Urothelium cell line (cell line): ENCODE measurements at regions not wholly inside any gene's neighbourhood (a gene's known extent, or its start where the extent isn't known, plus 50 kb on each side); places are given as distances from the start of the nearest gene placed in this dataset.
A peak's percentile ranks its signal among the peaks of the same experiment; 100 is the strongest.

Source experiments
- DNase-seq: peaks from one replicate; pipeline ENCODE4 v3.0.0; 2011; ENCODE audit warnings: low spot score, mixed read lengths
- FAIRE-seq: peaks from 2 replicates; lab custom pipeline; 2011; peaks lifted over from hg19 to GRCh38; lab: Jason Lieb, UNC

DNA sequence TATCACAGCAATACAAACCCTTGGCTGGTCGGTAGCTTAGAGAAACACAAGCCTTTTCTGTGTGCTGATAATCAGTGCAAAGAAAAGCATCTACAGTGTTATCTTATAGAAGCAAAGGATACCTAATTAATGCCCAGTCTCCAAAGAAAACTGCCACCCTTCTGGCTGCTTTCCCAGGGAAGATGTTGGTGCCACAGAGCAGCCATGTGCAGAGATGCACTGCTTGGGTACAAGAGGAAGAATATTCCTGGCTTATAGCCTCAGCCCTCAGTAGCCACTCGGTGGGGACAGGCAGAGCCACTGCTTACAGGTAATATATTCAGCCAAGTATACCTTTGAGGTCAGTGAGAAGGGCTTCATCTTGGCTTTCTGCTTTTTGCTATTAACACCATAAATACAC, 185.3 kb downstream of the PCSK1 start:
- no peak for FAIRE-seq
- DNase-seq = no peak

DNA sequence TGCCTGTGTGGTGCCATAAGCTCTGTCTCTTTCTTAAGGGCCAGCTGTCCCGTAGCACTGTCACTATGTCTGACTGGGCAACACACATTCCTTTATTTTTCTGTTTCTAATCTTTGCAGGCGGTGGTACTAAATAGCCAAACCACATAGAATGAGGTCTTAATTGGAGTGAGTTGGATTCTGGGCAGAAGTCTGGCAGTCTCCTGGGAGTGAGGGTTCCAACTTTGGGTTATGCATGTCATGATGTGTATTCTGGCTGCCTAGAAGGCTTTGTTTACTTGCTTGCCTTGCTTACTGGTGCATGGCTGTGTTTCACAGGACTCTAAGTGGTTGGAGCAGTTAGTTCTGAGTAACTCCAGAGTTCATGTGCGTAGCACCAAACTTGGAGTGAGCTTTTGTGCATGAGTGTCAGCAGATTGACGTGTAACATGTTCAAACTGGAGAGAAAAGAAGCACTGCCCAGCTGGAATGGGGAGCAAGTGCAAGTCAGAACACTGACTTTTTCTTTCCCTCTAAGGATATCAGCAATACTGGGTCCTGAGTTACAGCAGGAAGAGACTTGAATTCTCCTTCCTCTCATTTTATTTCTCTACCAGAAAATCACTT, 185.8 kb downstream of the PCSK1 start:
- no peak for DNase-seq
- FAIRE-seq = no peak

DNA sequence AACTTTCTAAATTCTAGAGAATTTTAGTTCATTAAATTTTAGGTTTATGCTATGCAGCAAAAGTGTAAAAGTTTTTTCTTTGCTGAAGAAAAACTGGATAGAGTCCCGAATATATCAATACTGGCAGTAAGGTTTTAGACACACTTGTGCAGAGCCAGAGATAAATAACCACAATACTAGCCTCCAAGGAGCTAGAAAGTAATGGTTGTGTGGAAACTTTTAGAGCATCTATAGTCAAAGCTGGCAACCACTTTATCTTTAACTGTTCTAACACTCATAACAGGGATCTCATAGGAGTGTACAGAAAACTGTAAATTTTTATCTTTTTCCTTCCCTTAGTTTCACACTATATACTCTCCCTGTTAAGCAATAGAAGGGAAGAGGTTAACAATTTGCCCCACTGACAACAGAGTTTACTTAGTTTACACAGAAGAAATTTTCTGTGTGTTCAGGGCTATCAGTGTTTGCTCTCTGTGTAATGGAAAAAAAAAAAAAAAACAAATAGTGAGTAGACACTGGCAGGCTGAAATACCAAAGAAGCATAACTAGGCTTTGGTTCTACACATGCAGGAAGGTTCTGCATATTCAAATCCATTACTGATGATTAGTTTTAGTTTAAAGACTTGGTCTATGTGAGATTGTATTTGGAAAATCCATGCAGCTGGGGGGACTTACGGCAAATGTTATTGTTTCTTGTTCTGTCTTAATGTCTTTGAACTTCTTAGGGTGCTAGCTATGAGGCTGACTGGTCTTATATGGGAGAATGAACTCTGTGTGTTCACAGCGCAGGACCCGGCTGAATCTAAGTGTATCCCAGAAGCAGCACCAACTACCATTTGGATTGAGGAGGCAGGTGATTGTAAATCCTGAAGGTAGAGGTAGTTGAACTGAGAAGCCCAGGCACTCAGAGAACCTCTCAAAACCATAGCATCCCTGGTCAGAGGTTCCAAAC, 187.6 kb downstream of the PCSK1 start:
- DNase-seq (no peak), FAIRE-seq (no peak)

DNA sequence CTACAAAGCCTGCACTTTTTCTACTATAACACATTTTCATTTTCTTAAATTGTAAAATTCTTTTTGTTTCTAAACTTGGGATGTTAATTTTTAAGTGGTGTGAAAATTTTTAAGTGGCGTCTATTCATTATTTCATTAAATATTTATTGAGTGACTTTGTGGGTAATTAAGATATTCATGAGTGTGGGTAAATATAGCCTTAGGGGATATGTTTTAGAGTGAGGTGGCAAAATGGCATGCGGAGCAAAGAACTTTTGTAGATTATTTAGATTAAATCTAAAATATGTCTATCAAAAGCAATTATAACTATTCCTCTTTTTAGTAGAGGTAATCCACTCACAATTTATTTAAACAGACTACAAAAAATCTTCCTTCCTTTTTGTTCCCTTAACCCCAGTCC, 188.4 kb downstream of the PCSK1 start:
- no peak for DNase-seq

DNA sequence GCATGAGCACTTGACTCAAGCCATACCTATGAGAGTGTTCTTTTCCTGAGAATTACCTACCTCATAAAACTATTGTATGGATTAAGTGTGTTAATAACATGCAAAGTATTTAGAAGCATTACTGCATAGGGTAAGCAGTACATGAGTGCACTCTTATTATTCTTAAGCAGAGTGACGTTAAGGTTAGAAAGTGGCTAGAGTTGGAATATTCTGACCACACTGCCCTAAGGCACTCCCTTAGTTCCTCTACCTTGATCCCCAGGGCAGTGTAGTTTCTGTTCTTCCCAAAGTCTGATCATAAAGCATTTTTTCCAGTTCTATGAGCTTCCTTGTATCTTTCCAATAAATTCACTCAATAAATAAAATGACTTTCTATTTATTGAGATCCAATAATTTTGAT, 189.2 kb downstream of the PCSK1 start:
- FAIRE-seq (no peak), DNase-seq (no peak)

More for the DNA sequence above, 188.4 kb downstream of the PCSK1 start:
- FAIRE-seq = no peak

DNA sequence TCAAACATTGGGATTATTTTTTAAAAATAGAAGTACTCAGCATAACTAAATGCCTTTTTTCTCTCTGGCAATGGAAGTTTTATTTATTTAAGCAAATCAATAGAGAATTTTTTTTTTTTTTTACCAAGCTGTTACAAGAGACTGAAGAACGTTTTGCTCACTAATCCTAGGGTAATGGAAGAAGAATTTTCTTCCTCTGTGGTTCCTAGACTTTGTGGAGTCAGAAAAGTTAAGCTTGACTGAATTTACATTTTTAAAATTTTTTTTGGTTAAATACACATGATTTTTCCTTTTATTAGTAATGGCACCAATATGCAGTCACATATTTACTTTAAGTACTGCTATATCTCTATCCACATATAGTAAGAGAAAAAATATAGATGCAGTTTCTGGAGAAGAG, 189.8 kb downstream of the PCSK1 start:
- no peak for FAIRE-seq

DNA sequence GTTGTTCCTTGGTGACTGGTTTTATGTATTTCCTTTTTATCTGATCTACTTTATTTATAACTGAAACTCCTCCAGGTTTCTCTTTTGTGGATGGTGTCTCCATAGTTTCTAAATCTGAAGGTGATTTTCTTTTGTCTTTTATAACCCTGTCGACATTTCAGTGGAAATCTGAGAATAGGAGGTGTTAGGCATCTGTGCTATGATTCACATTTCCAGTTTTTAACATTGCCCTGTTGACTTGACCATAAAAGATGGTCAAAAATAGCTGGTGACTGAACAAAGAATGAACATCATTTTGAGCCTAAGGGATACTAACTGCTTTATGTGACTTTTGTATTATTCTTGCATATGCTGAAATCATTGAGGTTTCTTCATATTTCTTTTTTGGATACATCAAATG, 190.5 kb downstream of the PCSK1 start:
- DNase-seq (no peak), FAIRE-seq (no peak)

More for the DNA sequence above, 189.8 kb downstream of the PCSK1 start:
- no peak for DNase-seq

DNA sequence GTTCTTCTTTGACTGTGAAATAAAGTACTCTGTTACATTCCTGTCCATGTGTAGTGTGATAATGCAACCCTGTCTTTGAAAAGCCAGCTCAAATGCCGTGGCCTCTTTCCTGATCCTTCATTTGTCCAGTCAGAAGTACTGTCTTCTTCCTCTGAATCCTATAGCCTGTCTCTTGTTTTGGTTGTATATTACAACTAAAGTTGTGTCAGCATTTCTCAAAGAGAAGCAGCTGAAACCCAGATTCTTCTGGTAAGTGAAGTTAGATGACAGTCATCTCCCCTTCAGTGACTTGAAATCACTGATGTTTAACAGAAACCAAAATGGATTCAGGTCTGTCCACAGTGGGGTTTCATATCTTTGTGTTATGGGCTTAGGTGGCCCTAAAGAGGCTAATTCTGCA, 196.2 kb downstream of the PCSK1 start:
- no peak for FAIRE-seq
- DNase-seq = no peak

DNA sequence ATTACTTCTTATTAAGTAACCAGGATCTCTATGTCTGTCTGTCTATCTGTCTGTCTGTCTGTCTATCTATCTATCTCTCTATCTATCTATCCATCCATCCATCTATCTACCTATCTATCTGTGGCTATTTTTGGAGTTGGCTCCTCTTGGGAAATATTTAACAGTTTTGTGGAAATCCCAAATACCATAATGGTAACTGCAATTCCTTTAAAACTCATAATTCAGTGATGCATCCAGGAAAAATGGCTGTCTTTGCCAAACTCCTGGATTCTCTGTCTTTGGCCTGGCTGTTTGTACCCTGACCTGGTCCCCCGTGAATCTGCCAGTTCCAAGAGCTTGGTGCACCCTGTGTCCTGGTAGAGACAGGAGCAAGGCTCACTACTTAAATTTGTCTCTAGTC, 197.0 kb downstream of the PCSK1 start:
- DNase-seq = no peak
- FAIRE-seq = no peak

DNA sequence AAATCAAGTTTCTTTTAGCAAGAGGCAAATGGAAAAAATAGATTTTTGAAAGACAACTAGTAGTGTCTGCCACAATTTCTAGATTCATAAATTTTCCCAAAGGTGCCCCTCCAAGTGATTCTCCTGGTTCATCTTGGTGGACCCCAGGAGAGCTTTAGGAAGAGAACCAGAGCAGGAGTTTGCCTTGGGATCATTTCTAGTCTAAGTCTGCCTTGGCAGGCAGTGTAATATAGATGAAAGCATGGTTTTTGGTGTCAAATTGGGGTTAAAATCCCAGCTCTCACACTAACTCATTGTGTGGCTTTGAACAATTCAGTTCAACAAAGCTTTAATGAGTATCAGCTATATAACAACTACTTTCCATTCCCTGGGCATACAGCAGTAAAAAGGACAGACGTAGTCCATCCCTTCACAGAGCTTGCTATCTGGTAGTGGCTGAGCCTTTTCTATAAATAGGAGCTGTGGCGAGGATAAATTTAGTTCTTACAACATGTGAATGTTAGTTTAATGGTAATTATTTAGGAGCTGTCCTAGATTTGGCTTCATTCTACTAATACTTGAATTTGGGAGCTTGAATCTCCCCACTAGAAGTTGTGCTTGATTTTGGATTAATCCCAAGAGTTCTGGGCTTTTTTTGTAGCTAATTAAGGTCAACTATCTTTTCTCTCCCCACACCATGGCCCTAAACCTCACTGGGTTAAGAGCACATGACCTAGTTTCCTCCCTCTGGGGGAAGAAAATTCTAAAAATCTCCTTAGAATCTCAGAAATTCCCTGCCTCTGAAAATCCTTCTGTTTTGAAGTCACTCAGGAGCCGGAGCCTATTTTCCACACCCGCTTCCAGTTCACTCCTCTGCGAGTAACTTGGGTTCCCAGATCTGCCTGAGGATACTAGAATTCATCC, 197.8 kb downstream of the PCSK1 start:
- FAIRE-seq = no peak
- DNase-seq = no peak

DNA sequence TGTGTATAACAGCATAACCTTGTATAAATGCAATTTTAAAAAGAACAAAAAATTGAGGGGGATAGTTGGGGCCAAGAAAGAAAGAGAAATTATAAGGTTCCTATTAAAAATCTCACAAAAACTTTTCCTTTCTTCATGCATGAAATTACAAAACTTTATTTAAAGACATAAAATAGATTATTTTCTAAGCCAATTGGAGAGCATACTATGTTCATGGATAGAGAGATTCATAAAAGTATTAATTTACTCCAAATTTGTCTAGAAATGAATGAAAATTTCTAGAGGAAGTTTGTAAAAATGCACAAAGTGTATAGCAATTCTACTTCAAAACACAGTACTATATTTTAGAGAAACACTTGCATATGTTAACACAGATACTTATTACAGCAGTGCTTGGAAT, 200.4 kb downstream of the PCSK1 start:
- DNase-seq = no peak
- FAIRE-seq = no peak

DNA sequence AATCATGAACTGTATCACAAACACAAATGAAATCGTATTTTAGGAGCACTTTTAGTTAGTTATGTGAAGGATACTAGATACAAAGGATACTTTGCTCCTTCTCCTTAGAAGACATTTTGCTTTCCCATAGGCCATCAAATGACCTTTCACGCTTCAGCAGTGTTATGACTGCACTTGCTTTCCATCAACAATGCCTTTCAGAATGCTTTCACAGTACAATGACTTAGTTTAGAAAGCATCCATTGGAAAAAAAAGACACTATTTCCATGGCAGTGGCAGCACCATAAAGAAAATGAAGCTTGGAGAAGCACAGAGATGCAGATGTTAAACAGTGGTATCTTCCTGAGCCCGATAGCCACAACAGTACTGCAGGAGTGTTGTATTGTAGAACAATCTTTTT, 203.9 kb downstream of the PCSK1 start:
- no peak for DNase-seq
- no peak for FAIRE-seq

DNA sequence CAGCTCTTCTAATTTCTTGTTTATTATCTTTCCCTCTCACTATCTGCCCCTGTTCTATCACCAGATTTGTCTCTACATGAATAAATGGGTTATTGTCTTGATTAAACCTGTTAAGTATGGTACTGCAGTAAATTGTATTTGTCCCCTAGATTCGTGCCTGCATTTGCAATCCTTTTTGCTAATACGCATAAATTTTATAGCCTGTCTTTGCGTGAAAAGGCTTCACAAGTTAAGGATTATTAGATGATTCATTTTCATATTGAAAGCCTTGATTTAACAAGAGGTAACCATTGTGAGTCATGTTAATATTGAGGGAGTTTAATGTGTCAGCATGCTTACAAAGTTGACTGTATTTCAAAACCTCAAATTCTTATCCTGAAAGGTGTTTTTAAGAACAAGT, 204.6 kb downstream of the PCSK1 start:
- no peak for DNase-seq
- no peak for FAIRE-seq

DNA sequence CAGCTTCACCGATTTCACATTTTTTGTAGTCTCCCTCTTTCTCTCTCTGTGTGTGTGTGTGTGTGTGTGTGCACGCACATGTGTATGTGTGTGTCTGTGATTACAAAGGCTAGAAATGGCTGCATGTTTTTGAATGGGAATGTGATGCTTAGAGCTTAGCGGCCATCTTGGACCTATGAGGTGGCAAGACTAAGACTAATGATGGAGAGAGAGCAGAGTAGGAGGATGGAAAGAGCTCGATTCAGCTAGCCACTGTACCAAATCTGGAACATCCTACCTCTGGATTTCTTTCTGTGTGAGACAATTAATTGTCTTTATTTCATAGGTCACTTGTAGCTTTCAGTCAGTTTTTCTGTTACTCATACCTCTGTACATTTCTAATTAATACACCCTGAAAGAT, 205.1 kb downstream of the PCSK1 start:
- DNase-seq = no peak
- no peak for FAIRE-seq

DNA sequence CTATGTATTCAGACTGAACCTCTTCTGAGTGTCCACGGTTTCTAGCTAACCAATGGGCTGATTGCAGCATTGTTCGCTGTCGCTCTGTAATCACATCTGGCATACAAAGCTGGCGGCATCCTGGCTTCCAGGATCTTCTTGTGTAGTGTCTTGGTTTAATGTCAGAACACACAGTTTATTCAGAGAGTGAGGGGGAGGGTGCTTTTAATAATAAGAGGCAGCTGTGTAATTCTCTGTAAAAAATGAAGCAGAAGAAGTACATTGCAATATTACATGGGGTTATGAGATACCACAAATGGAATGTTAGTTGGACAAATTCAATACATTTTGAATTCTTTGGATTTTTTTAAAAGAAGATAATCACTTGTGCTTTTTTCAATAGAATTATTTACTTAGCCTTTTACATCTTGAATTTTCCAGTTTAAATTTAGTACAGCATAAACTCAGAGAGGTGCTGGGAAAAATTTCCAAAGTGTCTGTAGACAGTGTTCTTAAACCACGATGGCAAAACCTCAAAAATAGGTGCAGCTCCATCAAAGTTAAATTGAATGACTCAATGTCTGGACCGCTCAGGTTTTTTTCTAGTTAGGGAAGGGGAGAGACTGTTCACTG, 206.0 kb downstream of the PCSK1 start:
- DNase-seq (peak; percentile 76), FAIRE-seq (no peak)

DNA sequence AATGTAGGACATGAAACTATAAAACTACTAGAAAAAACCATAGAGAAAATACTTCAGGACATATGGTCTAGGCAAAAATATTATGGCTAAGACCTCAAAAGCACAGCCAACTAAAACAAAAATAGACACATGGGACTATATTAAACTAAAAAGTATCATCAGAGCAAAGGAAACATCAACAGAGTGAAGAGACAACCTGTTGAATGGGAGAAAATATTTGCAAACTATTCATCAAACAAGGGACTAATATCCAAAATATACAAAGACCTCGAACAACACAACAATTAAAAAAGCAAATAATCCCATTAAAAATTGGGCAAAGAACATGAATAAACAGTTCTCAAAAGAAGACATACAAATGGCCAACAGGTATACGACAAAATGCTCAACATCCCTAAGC, 210.9 kb downstream of the PCSK1 start:
- DNase-seq = no peak
- FAIRE-seq = no peak

DNA sequence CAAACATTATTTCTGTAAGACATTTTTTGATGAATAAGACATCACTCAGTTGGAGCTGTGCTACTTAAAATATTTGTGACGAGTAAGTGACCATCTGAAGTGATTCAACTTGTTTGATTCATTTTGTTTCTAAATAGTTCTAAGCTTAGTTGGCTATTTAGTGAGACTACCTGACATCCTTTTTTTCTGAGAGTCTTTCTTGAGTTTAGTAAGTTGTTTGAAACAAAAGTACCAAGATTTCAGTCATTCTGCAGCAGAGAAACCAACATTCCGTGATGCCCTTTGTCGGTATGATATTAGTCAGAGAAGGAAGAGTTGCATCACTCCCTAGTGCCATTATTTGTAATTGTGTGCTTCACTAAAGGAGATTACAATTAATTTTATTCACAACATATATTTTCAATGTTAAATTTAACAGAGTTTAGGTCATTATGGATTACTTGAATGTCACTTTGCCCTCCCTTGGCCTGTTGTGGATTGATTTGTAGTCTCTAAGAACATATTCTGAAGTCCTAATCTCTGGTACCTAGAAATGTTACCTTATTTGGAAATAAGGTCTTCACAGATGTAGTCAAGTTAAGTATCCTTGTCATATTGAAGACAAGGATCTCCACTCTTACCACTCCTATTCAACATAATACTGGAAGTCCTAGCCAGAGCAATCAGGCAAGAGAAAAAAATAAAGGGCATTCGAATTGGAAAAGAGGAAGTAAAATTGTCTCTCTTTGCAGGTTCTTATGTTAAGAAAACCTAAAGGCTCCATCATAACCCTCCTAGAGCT, 212.2 kb downstream of the PCSK1 start:
- FAIRE-seq (no peak), DNase-seq (no peak)

DNA sequence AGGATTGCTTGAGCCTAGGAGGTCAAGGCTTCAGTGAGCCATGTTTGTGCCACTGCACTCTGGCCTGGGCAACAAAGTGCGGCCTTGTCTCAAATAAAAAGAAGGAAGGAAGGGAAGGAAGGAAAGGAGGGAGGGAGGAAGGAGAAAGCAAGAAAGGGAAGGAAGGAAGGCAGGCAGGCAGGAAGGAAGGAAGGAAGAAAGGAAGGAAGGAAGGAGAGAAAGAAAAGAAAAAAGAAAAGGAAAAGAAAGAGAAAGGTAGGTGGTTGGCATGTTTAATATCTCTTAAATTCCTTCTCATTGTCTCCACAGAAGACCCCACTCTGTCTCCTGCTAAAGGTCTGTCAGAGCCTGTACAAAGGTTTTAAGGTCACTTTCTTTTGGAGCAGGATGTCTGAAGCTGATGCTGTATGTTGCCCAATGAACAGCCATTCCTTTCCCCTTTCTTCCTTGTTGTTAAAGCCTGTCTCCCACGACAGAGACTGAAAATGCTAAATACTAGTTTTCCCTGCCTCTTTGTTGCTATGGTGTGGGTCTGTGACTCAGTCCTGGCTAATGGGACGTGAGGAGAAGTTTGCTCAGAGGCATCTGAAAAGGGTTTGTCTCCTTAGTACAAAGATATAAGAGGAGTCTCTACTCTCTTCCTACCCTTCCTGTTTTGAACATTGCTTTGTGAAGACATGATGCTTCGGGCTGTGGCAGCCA, 213.3 kb downstream of the PCSK1 start:
- DNase-seq = peak; percentile 17
- FAIRE-seq = peak; percentile 46

DNA sequence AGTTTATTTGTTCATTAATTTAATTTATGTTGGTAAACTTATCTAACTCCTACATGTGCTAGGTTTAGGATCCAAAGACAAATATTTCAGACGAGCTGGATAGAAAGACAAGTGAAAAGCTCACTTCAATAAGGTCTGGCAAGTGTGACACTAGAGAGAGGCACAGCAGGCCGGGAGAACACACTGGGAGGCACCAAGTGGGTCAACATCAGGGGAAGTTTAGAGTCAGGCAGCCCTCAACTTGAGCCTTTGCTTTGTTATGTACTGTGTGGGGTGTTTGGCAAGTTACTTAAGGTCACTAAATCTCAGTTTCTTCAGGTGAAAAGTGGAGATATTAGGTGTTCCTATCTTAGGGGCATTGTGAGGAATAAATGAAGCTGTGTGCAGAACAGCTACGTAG, 214.4 kb downstream of the PCSK1 start:
- FAIRE-seq = no peak

More for the DNA sequence above, 214.4 kb downstream of the PCSK1 start:
- no peak for DNase-seq
